ENCODE measurements at regions not wholly inside any gene's neighbourhood (a gene's known extent, or its start where the extent isn't known, plus 50 kb on each side); places are given as distances from the start of the nearest gene placed in this dataset.

DNA sequence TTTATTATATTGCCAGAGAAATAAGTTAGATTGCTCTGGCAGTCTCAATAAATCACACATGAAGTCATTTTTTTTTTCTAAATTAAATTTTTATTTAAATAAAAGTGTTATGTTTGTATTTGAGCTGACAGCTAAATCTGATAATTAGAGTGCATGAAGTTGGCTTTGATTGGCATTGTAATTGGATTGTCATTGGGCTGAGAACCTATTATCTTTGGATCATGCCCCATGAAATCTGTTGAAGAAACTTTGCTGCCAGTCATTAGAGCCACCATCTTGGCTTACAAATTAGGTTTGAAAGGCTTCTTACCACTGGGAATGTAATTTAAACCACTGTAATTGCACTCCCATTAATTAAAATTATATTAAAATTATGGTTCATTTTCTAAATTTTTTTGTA, 507.9 kb upstream of the FANCL start:
- DNase-seq (ENCODE audit: low read depth in 1 of 2, low spot score in 2 of 2), result no peak
- H3K4me2 ChIP-seq (ENCODE audit: insufficient read depth in 1 of 2, low read depth in 2 of 2, low read length in 2 of 2), result no peak overlapping the region
- H3K4ac ChIP-seq (replicated peaks; ENCODE audit: insufficient read length, low read depth, low read length), result no peak overlapping the region
- H3K27ac ChIP-seq (ENCODE audit: low read depth, low read length), result no peak overlapping the region
- H2AFZ ChIP-seq (ENCODE audit: low read length), result no peak overlapping the region
- peaks cover 7 to 21% of the 10 kb centered on the region in 2 experiments for H3K9me3 ChIP-seq (ENCODE audit: insufficient read depth in 2 of 2, low read depth in 1 of 2, low read length in 1 of 2)
- POLR2A ChIA-PET (ENCODE audit: partially characterized antibody), result no interaction called here
- H4K91ac ChIP-seq (replicated peaks; ENCODE audit: insufficient read length, low read length), result no peak overlapping the region
- no peak overlapping the region for H3K18ac ChIP-seq (ENCODE audit: extremely low read depth, low read length)
- no peak overlapping the region for H2BK5ac ChIP-seq (ENCODE audit: low read depth, low read length)
- H3K4me3 ChIP-seq (ENCODE audit: extremely low read depth in 1 of 4, insufficient read depth in 2 of 4, low read depth in 3 of 4, low read length in 4 of 4), result no peak overlapping the region
- no peaks in the 10 kb centered on the region for H3K79me1 ChIP-seq (ENCODE audit: low read depth, low read length)
- H3K79me2 ChIP-seq (ENCODE audit: control insufficient read depth in 1 of 2, insufficient read depth in 2 of 2, low read length in 2 of 2), result no peaks in the 10 kb centered on the region
- H2BK20ac ChIP-seq (ENCODE audit: low read length), result no peak overlapping the region
- H2BK120ac ChIP-seq (replicated peaks; ENCODE audit: low read depth, low read length), result no peak overlapping the region
- no peak overlapping the region for H4K5ac ChIP-seq (ENCODE audit: insufficient read length, low read depth, low read length)
- H2BK15ac ChIP-seq (ENCODE audit: low read length), result no peak overlapping the region
- H2AK5ac ChIP-seq (ENCODE audit: low read depth, low read length), result no peak overlapping the region
- H3K36me3 ChIP-seq (ENCODE audit: control insufficient read depth in 2 of 4, insufficient read depth in 4 of 4, low read length in 3 of 4), result no peaks in the 10 kb centered on the region; a peak in 2 of 8 replicates
- no peaks in the 10 kb centered on the region for H4K20me1 ChIP-seq (replicated peaks in 1 of 2; ENCODE audit: control insufficient read depth in 1 of 2, insufficient read depth in 2 of 2, low read length in 2 of 2)
- no peak overlapping the region for H4K8ac ChIP-seq (ENCODE audit: extremely low read depth, insufficient read depth, low read length)
- H3K23ac ChIP-seq (ENCODE audit: insufficient read length), result no peak overlapping the region
- no peak overlapping the region for H3K9ac ChIP-seq (replicated peaks in 1 of 4; ENCODE audit: extremely low read depth in 1 of 4, low read depth in 3 of 4, low read length in 3 of 4)
- CTCF ChIA-PET (ENCODE audit: partially characterized antibody), result no interaction called here
- no peaks in the 10 kb centered on the region for H3K4me1 ChIP-seq (replicated peaks in 1 of 4; ENCODE audit: control insufficient read depth in 3 of 4, insufficient read depth in 4 of 4, low read length in 3 of 4)
- H3K23me2 ChIP-seq (ENCODE audit: low read depth, low read length), result no peaks in the 10 kb centered on the region
- no peak overlapping the region for H2BK12ac ChIP-seq (ENCODE audit: low read depth, low read length)
- H3K14ac ChIP-seq (ENCODE audit: insufficient read length), result no peak overlapping the region
- H3K27me3 ChIP-seq (replicated peaks in 1 of 4; ENCODE audit: control insufficient read depth in 3 of 4, extremely low read depth in 1 of 4, insufficient read depth in 3 of 4, low read length in 3 of 4), result no peaks in the 10 kb centered on the region
- H3K56ac ChIP-seq (replicated peaks; ENCODE audit: insufficient read length, low read depth, low read length), result no peak overlapping the region
- FAIRE-seq, result no peak
- no peak for TF ChIP-seq EP300 (IDR thresholded peaks at IDR 0.05; ENCODE audit: borderline replicate concordance in 1 of 2, low read depth in 2 of 2, low read length in 2 of 2)
- TF ChIP-seq JUND (IDR thresholded peaks at IDR 0.05; ENCODE audit: low read length), result no peak
- TF ChIP-seq, protein P1, sequence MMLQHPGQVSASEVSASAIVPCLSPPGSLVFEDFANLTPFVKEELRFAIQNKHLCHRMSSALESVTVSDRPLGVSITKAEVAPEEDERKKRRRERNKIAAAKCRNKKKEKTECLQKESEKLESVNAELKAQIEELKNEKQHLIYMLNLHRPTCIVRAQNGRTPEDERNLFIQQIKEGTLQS (IDR thresholded peaks at IDR 0.05; ENCODE audit: insufficient read depth, low read depth, low read length), result no peak
- TF ChIP-seq PHF8 (conservative IDR thresholded peaks at IDR 0.05; ENCODE audit: low read depth, low read length), result no peak
- no peak for TF ChIP-seq CBX5 (IDR thresholded peaks at IDR 0.05; ENCODE audit: low read depth, low read length)
- TF ChIP-seq CHD2 (IDR thresholded peaks at IDR 0.05; ENCODE audit: low read length), result no peak
- TF ChIP-seq SP4 (IDR thresholded peaks at IDR 0.05; ENCODE audit: low read length), result no peak
- TF ChIP-seq, protein P2, sequence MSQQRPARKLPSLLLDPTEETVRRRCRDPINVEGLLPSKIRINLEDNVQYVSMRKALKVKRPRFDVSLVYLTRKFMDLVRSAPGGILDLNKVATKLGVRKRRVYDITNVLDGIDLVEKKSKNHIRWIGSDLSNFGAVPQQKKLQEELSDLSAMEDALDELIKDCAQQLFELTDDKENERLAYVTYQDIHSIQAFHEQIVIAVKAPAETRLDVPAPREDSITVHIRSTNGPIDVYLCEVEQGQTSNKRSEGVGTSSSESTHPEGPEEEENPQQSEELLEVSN (IDR thresholded peaks at IDR 0.05), result no peak
- TF ChIP-seq CBX8 (IDR thresholded peaks at IDR 0.05; ENCODE audit: borderline replicate concordance, low read depth, low read length), result no peak
- no peak for TF ChIP-seq SRF (IDR thresholded peaks at IDR 0.05; ENCODE audit: low read depth, low read length)
- no peak for TF ChIP-seq CHD1 (IDR thresholded peaks at IDR 0.05; ENCODE audit: low read depth, low read length)
- no peak for TF ChIP-seq RAD21 (IDR thresholded peaks at IDR 0.05 in 1 of 2, conservative IDR thresholded peaks at IDR 0.05 in 1 of 2; ENCODE audit: low read depth in 2 of 2, low read length in 2 of 2)
- no peak for TF ChIP-seq KDM1A (IDR thresholded peaks at IDR 0.05; ENCODE audit: borderline replicate concordance, low read length)
